IPS-NIHi7 (cell line): ENCODE measurements at regions not wholly inside any gene's neighbourhood (a gene's known extent, or its start where the extent isn't known, plus 50 kb on each side); places are given as distances from the start of the nearest gene placed in this dataset.
A peak's percentile ranks its signal among the peaks of the same experiment; 100 is the strongest.
"Not testable (repeated sequence)": the region's sequence is repeated elsewhere in the genome, so short reads cannot be mapped to it uniquely, and the experiment has no call there.

Experiments
- DNase-seq: peaks from one replicate; pipeline ENCODE4 v3.0.0; 2012; ENCODE audit warnings: mixed read lengths; ENCODE audit errors: extremely low spot score

DNA sequence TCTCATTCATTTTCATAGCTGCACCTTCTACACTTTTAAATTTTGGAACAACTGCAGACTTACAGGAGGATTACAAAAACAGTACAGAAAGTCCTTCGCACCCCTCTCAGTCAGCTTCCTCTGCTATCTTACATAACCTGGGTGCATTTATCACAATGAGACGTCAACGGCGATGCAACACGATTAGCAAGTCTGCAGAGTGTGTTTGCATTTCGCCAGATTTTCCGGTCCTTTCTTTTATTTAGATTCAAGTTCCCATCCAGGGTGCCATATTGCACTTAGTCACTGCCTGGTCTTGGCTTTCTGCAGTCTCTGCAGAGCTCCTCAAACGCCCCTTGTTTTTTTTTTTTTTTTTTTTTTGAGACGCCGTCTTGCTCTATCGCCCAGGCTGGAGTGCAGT lies 85.9 kb downstream of the ASMT start:
- DNase-seq = no peak

DNA sequence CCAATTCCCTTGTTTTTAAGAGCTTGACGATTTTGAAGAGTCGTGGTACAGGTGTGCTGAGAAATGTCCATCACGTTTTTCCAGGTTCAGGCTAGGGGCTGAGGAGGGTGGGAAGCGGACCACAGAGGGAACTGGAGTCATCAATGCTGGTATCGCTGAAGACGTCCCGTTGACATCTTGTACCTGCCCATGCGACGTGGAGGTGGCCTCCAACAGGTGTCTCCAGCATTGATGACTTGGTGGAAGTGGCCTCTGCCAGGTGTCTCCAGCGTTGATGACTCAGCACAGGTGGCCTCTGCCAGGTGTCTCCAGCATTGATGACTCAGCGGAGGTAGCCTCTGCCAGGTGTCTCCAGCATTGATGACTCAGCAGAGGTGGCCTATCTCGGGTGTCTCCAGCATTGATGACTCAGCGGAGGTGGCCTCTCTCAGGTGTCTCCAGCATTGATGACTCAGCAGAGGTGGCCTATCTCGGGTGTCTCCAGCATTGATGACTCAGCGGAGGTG lies 86.6 kb downstream of the ASMT start:
- DNase-seq = not testable (repeated sequence)

DNA sequence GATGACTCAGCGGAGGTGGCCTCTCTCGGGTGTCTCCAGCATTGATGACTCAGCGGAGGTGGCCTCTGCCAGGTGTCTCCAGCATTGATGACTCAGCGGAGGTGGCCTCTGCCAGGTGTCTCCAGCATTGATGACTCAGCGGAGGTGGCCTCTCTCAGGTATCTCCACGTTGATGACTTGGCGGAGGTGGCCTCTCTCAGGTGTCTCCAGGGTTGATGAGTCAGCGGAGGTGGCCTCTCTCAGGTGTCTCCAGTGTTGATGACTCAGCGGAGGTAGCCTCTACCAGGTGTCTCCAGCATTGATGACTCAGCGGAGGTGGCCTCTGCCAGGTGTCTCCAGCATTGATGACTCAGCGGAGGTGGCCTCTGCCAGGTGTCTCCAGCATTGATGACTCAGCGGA lies 87.3 kb downstream of the ASMT start:
- DNase-seq = not testable (repeated sequence)

DNA sequence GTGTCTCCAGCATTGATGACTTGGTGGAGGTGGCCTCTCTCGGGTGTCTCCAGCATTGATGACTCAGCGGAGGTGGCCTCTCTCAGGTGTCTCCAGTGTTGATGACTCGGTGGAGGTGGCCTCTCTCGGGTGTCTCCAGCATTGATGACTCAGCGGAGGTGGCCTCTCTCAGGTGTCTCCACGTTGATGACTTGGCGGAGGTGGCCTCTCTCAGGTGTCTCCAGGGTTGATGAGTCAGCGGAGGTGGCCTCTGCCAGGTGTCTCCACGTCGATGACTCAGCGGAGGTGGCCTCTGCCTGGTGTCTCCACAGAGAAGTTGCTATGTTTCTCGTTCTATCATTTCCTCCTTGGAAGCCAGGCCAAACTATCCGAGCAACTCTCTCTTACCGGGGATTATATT lies 87.7 kb downstream of the ASMT start:
- not testable (repeated sequence) for DNase-seq

DNA sequence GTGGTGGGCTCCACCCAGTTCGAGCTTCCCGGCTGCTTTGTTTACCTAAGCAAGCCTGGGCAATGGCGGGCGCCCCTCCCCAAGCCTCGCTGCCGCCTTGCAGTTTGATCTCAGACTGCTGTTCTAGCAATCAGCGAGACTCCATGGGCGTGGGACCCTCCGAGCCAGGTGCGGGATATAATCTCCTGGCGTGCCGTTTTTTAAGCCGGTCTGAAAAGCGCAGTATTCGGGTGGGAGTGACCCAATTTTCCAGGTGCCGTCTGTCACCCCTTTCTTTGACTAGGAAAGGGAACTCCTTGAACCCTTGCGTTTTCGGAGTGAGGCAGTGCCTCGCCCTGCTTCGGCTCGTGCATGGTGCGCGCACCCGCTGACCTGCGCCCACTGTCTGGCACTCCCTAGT lies 94.4 kb downstream of the ASMT start:
- DNase-seq = not testable (repeated sequence)

DNA sequence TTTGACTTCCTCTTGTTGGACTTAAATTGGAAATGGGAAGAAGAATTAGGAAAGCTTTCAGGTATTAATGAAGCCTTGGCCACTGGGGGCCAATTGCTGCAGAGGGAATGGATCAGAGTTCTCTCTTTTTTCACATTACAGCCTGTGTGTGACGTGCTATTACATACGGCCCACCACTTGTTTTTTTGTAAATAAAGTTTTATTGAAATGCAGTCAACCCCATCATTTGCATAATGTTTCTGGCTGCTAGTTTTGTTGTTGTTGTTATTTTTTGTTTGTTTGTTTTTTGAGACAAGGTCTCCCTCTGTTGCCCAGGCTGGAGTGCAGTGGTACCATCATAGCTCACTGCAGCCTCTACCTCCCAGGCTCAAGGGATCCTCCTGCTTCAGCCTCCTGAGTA lies 98.4 kb downstream of the ASMT start:
- DNase-seq = no peak

DNA sequence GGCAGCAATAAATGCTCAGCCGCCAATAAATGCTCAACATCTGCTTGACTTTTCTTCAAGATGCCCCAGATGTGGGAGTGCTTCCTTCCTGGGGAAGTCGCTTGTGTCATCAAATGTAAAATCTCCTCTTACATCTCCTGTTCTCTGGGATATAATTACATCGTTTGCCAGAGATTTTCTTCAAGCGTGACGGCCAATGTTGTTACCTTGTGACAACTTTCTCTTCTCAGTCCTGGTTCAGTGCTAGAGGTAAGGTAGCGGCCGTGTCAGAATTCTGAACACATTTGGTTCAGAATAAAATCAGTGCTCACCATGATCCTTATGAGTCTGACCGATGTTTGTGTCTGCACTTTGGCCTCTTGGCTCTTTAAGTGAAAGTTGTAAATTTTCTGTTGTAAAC lies 102.5 kb downstream of the ASMT start:
- DNase-seq = no peak

DNA sequence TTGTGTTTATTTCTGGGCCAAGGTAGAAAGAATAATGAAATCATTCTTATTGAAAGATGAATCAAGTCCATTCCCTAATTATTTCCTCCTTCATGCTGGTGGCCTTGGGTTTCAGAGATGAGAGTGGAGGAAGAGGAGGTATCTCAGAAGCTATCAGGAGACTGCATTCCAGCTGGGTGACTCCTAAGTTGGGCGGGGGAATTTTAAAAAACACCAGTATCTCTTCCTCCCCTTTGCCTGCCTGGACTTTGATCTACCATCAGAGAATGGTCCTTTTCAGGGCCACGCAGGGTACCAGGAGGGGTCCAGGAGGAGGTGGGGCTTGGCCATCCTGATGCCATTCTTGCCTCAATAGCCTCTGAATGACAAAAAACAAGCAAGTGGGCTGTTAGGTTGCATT lies 104.4 kb downstream of the ASMT start:
- no peak for DNase-seq

DNA sequence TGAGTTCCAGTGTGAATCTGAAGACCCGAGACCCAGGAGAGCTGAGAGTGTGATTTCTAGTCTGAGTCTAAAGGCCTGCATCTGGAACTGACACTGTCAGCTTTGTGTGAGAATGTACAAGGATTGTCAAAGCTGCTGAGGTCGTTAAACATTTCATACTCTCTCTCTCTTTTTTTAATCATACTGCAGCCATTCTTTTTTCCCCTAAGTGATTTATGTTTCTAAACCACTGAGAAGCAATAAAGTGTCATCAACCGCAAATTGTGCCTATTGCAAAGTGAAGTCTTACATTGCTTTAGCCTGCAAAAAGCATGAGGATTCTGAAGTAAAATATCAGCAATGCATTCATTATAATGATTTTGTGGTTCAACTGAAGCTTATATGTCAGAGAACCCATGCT lies 106.0 kb downstream of the ASMT start:
- no peak for DNase-seq

DNA sequence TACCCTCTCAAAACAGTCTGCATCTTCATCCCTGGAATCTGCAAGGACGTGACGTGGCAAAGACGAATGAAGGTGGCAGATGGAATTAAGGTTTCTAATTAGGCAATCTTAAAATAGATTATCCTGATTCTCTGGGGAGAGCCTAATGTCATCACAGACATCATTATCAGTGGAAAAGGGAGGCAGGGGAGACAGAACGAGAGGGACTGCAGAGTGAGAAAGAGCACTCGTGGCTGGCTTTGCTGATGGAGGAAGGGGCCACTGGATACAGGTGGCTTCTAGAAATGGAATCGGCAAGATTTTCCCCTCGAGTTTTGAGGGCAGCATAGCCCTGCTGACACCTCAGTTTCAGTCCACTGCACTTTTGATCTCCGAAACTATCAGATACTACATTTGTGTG lies 110.6 kb downstream of the ASMT start:
- no peak for DNase-seq

DNA sequence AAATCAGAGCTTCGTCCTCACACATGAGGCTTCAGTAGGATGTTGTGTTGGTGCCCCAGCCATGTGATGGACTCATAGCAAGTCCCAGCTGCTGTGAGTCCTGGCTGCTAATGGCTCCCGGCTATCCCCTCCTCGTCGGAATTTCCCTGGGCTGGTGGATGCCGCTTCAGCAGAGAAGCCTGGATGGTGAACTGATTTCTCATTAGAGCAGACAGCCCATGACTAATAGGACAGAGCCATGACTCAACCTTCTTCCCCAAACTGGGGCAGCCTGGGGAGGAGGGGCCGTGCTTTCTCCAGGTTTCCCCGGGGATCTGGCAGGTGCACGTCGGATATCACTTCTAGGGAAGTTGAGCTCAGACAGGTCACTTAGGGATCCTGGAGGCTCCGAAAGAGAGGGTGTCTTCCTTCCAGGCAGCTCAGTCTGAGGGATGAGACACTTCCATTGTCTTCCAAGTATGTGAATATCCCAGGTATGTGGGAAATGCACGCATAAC lies 112.7 kb downstream of the ASMT start:
- DNase-seq = peak; percentile 61

DNA sequence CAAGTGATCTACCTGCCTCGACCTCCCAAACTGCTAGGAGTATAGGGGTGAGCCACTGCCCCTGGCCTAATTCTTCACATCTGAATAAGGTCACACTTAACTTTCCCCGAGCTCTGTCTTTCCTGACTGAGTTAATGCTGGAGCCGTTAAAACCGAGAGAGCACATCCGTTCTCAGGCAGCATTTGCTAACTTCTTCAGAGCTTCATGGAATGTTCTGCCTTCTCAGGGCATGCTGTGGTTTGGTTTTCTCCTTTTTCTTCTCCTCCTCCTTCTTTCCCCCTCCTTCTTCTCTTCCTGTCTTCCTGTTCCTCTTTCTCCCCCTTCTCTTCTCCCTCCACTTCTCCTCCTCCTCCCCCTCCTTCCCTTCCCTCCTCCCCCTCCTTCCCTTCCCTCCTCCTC lies 119.9 kb downstream of the ASMT start:
- DNase-seq = no peak

DNA sequence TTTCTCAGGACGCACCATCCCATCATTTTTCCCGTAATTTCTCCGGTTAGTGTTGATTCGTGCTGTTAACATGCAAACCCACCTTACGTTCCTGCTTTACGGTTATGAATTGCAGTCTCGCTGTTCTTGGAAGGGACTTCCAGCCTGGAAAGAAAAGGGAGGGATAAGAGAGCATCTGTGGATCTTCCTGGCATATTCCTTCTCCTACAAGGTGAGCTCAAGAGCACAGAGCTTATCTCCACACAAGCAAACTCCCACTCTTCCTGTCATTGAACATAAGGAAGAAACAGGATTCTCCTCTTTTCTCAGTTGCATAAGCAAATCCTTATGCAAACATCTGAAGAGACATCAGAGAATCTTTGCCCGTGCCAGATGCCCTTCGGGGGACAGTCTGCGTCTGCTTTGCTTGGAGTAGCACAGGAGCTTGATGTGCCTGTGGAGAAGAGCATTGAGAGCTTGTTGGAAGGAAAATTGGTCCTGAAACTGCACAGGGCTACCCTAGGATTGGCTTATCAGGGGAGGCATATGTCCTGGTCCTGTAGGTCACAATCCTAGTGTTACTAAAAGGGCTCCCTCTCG lies 127.0 kb downstream of the ASMT start:
- DNase-seq = no peak

DNA sequence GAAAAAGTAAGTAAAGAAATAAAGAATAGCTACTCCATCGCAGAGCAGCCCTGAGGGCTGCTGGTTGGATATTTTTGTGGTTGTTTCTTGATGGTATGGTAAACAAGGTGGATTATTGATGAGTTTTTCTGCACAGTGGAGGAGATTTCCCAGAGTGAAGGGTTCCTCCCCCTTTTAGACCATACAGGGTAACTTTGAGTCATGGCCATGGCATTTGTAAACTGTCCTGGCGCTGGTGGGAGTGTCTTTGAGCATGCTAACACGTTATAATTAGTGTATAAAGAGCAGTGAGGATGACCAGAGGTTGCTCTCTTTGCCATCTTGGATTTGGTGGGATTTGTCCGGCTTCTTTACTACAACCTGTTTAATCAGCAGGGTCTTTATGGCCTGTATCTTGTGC lies 128.2 kb downstream of the ASMT start:
- no peak for DNase-seq

DNA sequence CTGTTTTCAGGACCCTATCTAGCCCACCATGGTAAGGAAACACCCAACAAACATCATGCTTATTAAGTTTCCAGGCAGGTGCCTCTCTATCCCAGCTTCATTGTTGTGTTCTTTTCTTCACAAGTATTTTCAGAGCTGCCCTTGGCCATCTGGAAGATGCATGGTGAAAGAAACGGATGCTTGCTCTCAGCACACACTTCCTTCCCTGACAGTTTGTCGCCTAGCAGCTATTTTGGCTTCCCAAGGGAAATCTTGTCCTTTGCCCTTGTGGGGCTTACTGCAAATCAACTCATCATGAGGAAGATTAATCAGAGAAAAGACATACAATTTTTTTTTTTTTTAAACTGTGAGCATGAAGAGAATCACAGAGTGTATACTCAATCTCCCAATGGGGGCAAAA lies 128.8 kb downstream of the ASMT start:
- DNase-seq = no peak

DNA sequence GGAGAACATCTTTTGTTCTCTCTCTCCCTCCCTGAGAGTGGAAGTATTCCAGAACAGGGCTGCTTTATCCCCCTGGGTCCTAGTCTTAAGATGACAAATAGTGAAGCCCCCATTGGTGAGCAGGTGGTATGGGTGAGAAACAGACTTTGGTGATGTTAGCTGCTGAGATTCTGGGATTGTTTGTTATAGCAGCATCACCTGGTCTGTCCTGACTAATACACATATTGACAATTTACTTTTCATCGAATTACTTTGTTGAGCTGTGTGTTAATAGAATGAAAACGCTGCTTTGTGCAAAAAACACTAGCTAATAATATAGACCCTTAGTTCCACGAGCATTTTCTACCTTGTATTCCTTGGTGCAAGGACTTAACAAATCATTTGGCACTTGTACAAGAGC lies 133.5 kb downstream of the ASMT start:
- no peak for DNase-seq

DNA sequence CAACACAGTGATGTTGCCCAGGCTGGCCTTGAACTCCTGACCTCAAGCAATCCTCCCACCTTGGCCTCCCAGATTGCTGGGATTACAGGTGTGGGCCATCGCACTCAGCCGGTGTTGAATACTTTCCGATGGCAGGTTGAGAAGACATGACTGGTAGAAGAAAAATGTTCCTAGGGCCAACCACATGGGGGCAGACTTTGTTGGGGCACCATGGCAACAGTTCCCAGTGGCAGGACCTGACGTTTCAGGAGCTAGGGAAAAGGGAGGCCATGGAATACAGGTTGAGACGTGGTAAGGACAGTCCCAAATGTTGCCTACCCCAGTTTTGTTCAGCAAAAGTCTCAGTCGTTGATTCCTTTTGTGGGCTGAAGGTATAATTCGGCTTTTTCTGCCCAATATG lies 134.6 kb downstream of the ASMT start:
- peak; percentile 35 for DNase-seq

DNA sequence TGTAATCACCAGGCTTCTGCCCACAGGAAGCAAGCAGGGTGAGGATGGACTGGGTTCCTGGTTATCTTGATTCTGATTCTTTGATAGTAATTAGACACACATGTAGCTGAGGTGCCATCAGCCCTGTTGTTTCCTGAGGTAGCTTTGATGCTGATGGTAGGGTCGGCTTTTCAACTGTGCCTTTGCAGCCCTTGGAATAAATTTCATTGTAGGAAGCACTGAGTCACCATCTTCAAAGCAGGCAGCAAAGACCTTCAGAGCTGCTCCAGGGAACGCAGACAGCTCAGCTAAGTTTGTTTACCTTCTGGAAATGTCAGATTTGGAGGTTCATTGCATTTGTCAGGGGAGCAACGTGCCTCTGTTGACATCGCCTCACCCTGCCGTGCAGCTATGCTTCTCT lies 135.4 kb downstream of the ASMT start:
- DNase-seq = no peak

DNA sequence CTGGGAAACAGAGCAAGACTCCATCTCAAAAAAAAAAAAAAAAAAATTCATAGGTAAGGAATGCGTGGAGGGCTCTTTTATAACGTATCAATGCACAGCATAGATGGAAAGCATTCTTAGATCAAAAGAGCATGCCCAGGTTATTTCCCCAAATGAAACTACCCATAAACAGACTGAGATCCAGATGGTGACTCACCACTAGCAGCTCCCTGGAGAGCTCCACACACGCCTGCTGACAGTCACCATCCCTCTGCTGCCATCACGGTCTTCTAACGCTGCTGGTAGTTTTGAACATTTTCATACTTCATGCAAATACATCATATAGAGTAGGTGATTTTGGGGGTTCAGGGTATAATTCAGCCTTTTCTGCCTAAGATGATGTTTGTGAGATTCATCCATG lies 136.9 kb downstream of the ASMT start:
- DNase-seq = no peak

DNA sequence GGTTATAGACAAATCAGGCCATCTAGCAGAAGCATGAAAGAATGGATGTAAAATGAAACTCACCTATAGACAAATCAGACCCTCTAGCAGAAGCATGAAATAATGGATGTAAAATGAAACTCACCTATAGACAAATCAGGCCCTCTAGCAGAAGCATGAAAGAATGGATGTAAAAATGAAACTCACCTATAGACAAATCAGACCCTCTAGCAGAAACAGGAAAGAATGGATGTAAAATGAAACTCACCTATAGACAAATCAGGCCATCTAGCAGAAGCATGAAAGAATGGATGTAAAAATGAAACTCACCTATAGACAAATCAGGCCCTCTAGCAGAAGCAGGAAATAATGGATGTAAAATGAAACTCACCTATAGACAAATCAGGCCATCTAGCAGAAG lies 137.9 kb downstream of the ASMT start:
- DNase-seq = not testable (repeated sequence)

DNA sequence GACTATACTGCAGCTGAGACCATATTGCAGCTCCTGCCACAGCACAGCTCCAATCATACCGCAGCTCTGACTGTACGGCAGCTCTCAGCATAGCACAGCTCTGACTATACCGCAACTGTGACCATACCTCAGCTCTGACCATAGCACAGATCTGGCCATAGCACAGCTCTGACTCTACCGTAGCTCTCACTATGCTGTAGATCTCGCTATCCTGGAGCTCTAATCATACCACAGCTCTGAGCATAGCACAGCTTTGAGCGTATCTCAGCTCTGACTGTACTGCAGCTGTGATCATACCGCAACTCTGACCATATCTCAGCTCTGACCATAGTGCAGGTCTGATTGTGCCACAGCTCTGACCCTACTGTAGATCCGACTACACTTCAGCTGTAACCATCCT lies 139.2 kb downstream of the ASMT start:
- no peak for DNase-seq

DNA sequence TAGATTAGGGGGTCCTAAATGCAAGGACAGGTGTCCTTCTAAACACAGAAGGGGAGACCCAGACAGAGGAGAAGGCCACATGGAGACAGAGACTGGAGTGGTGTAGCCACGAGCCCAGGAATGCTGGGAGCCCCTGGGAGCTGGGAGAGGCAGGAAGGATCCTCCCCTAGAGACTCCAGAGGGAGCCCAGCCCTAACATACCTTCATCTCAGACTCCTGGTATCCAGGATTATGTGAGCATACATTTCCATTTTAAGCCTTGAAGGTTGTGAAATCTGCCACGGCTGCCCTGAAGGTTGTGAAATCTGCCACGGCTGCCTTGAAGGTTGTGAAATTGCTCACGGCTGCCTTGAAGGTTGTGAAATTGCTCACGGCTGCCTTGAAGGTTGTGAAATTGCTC lies 148.4 kb downstream of the ASMT start:
- DNase-seq = no peak

DNA sequence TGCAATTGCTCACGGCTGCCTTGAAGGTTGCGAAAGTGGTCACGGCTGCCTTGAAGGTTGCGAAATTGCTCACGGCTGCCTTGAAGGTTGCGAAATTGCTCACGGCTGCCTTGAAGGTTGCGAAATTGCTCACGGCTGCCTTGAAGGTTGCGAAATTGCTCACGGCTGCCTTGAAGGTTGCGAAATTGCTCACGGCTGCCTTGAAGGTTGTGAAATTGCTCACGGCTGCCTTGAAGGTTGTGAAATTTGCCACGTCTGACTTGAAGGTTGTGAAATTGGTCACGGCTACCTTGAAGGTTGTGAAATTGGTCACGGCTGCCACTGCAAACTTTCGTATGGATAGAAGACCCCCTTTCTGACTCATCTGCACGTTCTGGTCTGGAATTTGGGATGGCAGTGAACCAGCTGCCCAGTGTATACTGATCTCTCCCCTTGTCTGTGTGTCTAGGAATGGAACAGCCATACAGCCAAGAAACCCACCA lies 150.1 kb downstream of the ASMT start:
- not testable (repeated sequence) for DNase-seq

DNA sequence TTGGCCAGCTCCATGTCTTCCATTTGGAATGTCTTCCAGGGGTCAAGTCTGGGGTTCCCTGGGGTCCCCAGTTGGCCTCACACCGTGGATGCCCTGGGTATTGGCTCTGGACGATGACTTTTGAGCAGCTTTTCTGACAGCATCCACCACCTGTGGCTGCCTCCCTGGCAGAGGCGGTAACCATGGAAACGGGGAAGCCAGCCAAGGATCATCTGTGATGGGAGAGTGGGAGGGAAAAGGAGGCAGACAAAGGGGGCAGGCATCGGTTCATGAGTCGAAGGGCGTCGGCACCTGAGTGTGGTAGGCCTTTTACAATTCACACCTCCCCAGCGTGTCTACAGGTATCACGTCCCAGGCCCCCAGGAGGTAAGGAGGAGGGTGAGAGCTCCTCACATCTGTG lies 152.2 kb downstream of the ASMT start:
- DNase-seq = peak; percentile 37
